HepG2 (cell line): ENCODE measurements at regions not wholly inside any gene's neighbourhood (a gene's known extent, or its start where the extent isn't known, plus 50 kb on each side); places are given as distances from the start of the nearest gene placed in this dataset.

Experiments used
- DR1 ChIP-seq: sonication (generic); formaldehyde crosslinking; IDR thresholded peaks from 2 replicates; pipeline ENCODE4 v1.8.0; 2021; ENCODE audit warnings: mild to moderate bottlenecking, missing genetic modification reagents, inconsistent platforms
- EP300 ChIP-seq, 3 experiments: sonication (generic) in 1 of 3; formaldehyde crosslinking in 1 of 3; IDR thresholded peaks; 2 replicates each; pipeline versions ENCODE4 v1.5.1 to v1.6.1; 2011 to 2020; ENCODE audit warnings: low read depth in 2 of 3, low read length in 2 of 3, borderline replicate concordance in 1 of 3, improper control_type of control experiment in 1 of 3, mild to moderate bottlenecking in 1 of 3, missing genetic modification reagents in 1 of 3, moderate library complexity in 1 of 3
- NFATC3 ChIP-seq: sonication (generic); formaldehyde crosslinking; IDR thresholded peaks from 2 replicates; pipeline ENCODE4 v1.5.1; 2020; ENCODE audit warnings: mild to moderate bottlenecking, missing genetic modification reagents
- NFE2L2 ChIP-seq: fragments of 150-350 bp; IDR thresholded peaks from 2 replicates; pipeline ENCODE4 v1.6.1; 2014; ENCODE audit warnings: low read length
- RFX3 ChIP-seq: IDR thresholded peaks from 2 replicates; pipeline ENCODE4 v1.6.1; 2016; ENCODE audit warnings: missing biosample characterization, missing genetic modification reagents
- SSRP1 ChIP-seq: IDR thresholded peaks from 2 replicates; pipeline ENCODE4 v1.6.1; 2016; ENCODE audit warnings: control low read depth
- TBL1XR1 ChIP-seq: fragments of 150-350 bp; IDR thresholded peaks from 2 replicates; pipeline ENCODE4 v1.6.1; 2014; ENCODE audit warnings: borderline replicate concordance, low read length; ENCODE audit not compliant: partially characterized antibody
- ZFP36 ChIP-seq: fragments of 150-350 bp; IDR thresholded peaks from 2 replicates; pipeline ENCODE4 v1.6.1; 2018; ENCODE audit warnings: borderline replicate concordance, low read length, low read depth; ENCODE audit not compliant: partially characterized antibody
- TF ChIP-seq, protein P1 (sequence below): sonication (generic); formaldehyde crosslinking; IDR thresholded peaks from 2 replicates; pipeline ENCODE4 v1.5.0; 2020; ENCODE audit warnings: mild to moderate bottlenecking, missing genetic modification reagents, moderate library complexity
- TF ChIP-seq, protein P2 (sequence below): sonication (generic); formaldehyde crosslinking; IDR thresholded peaks from 2 replicates; pipeline ENCODE4 v1.4.0; 2020; ENCODE audit warnings: missing genetic modification reagents

DNA sequence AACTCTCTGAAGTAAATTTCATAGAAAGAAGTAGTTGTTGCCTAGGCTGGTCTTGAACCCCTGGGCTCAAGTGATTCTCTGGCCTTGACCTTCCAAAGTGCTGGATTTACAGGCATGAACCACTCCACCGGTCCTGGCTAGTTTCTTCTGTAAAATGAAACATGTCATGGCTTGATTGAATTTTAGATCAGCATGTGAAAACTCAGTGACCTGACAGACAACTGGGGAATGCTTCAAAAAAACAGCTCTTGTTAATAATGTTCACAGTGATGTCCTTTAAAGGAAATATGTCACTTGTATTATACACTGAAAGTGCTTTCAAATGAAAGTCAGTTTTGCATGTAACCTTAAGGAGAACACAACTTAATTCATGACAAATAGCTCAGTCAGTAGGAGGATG, 118.2 kb downstream of the KLF5 start:
- TF ChIP-seq, protein P1, sequence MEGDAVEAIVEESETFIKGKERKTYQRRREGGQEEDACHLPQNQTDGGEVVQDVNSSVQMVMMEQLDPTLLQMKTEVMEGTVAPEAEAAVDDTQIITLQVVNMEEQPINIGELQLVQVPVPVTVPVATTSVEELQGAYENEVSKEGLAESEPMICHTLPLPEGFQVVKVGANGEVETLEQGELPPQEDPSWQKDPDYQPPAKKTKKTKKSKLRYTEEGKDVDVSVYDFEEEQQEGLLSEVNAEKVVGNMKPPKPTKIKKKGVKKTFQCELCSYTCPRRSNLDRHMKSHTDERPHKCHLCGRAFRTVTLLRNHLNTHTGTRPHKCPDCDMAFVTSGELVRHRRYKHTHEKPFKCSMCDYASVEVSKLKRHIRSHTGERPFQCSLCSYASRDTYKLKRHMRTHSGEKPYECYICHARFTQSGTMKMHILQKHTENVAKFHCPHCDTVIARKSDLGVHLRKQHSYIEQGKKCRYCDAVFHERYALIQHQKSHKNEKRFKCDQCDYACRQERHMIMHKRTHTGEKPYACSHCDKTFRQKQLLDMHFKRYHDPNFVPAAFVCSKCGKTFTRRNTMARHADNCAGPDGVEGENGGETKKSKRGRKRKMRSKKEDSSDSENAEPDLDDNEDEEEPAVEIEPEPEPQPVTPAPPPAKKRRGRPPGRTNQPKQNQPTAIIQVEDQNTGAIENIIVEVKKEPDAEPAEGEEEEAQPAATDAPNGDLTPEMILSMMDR, result no peak
- TF ChIP-seq NFE2L2, result no peak
- TF ChIP-seq NFATC3 (CRISPR knock-in tag), result no peak
- no peak for TF ChIP-seq ZFP36
- no peak for TF ChIP-seq SSRP1
- TF ChIP-seq, protein P2, sequence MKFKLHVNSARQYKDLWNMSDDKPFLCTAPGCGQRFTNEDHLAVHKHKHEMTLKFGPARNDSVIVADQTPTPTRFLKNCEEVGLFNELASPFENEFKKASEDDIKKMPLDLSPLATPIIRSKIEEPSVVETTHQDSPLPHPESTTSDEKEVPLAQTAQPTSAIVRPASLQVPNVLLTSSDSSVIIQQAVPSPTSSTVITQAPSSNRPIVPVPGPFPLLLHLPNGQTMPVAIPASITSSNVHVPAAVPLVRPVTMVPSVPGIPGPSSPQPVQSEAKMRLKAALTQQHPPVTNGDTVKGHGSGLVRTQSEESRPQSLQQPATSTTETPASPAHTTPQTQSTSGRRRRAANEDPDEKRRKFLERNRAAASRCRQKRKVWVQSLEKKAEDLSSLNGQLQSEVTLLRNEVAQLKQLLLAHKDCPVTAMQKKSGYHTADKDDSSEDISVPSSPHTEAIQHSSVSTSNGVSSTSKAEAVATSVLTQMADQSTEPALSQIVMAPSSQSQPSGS, result no peak
- no peak for TF ChIP-seq RFX3 (CRISPR knock-in tag)
- no peak for TF ChIP-seq DR1 (CRISPR knock-in tag)
- no peak for TF ChIP-seq EP300 (IDR thresholded peaks at IDR 0.05; ENCODE audit: low read depth in 2 of 2, low read length in 2 of 2)
- no peak for TF ChIP-seq EP300 (CRISPR knock-in tag; IDR thresholded peaks at IDR 0.05; ENCODE audit: borderline replicate concordance)
- no peak for TF ChIP-seq TBL1XR1
